Activated CD4-positive, alpha-beta T cell treated with anti-CD3 and anti-CD28 coated beads, Interleukin-2, amount 50 U/mL, for 1 hour (primary cell): ENCODE measurements at regions not wholly inside any gene's neighbourhood (a gene's known extent, or its start where the extent isn't known, plus 50 kb on each side); places are given as distances from the start of the nearest gene placed in this dataset.

Source experiments
- DNase-seq: peaks from one replicate; pipeline ENCODE4 v3.0.0-alpha.2; 2020

- no peak for DNase-seq
Observed at GRCh38 chr10:28785018-28785417, 107.7 kb downstream of the BAMBI start.

GRCh38 chr10:28788252-28788651, 110.9 kb downstream of the BAMBI start:
- DNase-seq = no peak

- no peak for DNase-seq
Observed at GRCh38 chr10:28788762-28789161, 111.4 kb downstream of the BAMBI start.

- no peak for DNase-seq
Observed at GRCh38 chr10:28790146-28790545, 112.8 kb downstream of the BAMBI start.

- DNase-seq = no peak
Observed at GRCh38 chr10:28793482-28793881, 116.2 kb downstream of the BAMBI start.

GRCh38 chr10:28794986-28795385, 117.7 kb downstream of the BAMBI start:
- DNase-seq = no peak

GRCh38 chr10:28796606-28797512, 119.5 kb downstream of the BAMBI start:
- no peak for DNase-seq

GRCh38 chr10:28797904-28798371, 120.6 kb downstream of the BAMBI start:
- DNase-seq = no peak

- DNase-seq = no peak
Observed at GRCh38 chr10:28798428-28798955, 121.2 kb downstream of the BAMBI start.

- DNase-seq = no peak
Observed at GRCh38 chr10:28798964-28799363, 121.6 kb downstream of the BAMBI start.

GRCh38 chr10:28800144-28800543, 122.8 kb downstream of the BAMBI start:
- no peak for DNase-seq

- no peak for DNase-seq
Observed at GRCh38 chr10:28801247-28801646, 123.9 kb downstream of the BAMBI start.

- DNase-seq = no peak
Observed at GRCh38 chr10:28801869-28802268, 124.5 kb downstream of the BAMBI start.

- DNase-seq = no peak
Observed at GRCh38 chr10:28805390-28805789, 128.1 kb downstream of the BAMBI start.

GRCh38 chr10:28806488-28806941, 129.2 kb downstream of the BAMBI start:
- no peak for DNase-seq

- no peak for DNase-seq
Observed at GRCh38 chr10:28806951-28807759, 129.8 kb downstream of the BAMBI start.

GRCh38 chr10:28807760-28808613, 130.7 kb downstream of the BAMBI start:
- no peak for DNase-seq

GRCh38 chr10:28808693-28809092, 131.4 kb downstream of the BAMBI start:
- no peak for DNase-seq

- DNase-seq = no peak
Observed at GRCh38 chr10:28810057-28810870, 132.9 kb downstream of the BAMBI start.

GRCh38 chr10:28811639-28812349, 134.5 kb downstream of the BAMBI start:
- DNase-seq = no peak
